Gastrocnemius medialis (tissue), 4 donors: ENCODE measurements at regions not wholly inside any gene's neighbourhood (a gene's known extent, or its start where the extent isn't known, plus 50 kb on each side); places are given as distances from the start of the nearest gene placed in this dataset.

ENCODE experiments used
- POLR2A ChIP-seq, 2 donors: fragments of 450-650 bp; IDR thresholded peaks; one replicate each; pipeline ENCODE4 v1.6.1; 2017; ENCODE audit warnings: antibody characterized with exemption in 2 of 2, mild to moderate bottlenecking in 2 of 2, moderate library complexity in 2 of 2
- TF ChIP-seq, protein P1 (sequence below), 5 experiments: fragments of 450-650 bp in 3 of 5; fragments of 200-600 bp in 2 of 5; sonication (generic) in 2 of 5; IDR thresholded peaks in 4 of 5; conservative IDR thresholded peaks in 1 of 5; 1 replicate in 4 of 5; 2 replicates in 1 of 5; pipeline ENCODE4 v1.5.1; 2016 to 2019; ENCODE audit warnings: antibody characterized with exemption in 5 of 5, mild to moderate bottlenecking in 3 of 5, moderate library complexity in 3 of 5

DNA sequence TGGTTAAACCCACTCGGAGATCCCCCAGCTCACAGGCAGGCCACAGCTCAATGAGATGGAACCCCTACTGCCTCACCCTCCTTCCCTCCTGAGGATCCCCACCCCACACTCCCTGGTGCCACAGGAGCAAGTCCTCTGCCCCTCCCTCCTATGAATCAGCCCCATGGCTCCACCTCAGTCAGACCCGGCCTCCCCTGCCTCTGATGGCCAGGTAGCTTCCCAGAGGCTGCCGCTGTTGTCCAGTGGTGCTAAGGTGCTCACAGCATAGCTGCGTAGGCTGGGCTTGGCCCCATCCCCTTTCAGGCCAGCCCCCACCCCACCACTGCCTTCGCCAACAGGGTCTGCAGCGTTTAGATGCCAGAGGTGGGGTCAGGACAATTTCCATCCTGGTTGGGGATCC lies 98.5 kb upstream of the IGSF21 start:
- TF ChIP-seq, protein P1, sequence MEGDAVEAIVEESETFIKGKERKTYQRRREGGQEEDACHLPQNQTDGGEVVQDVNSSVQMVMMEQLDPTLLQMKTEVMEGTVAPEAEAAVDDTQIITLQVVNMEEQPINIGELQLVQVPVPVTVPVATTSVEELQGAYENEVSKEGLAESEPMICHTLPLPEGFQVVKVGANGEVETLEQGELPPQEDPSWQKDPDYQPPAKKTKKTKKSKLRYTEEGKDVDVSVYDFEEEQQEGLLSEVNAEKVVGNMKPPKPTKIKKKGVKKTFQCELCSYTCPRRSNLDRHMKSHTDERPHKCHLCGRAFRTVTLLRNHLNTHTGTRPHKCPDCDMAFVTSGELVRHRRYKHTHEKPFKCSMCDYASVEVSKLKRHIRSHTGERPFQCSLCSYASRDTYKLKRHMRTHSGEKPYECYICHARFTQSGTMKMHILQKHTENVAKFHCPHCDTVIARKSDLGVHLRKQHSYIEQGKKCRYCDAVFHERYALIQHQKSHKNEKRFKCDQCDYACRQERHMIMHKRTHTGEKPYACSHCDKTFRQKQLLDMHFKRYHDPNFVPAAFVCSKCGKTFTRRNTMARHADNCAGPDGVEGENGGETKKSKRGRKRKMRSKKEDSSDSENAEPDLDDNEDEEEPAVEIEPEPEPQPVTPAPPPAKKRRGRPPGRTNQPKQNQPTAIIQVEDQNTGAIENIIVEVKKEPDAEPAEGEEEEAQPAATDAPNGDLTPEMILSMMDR (IDR thresholded peaks at IDR 0.05 in 4 of 5, conservative IDR thresholded peaks at IDR 0.05 in 1 of 5), result no peak
- TF ChIP-seq POLR2A (IDR thresholded peaks at IDR 0.05), result no peak
